OCI-LY7 (cell line): ENCODE measurements at regions not wholly inside any gene's neighbourhood (a gene's known extent, or its start where the extent isn't known, plus 50 kb on each side); places are given as distances from the start of the nearest gene placed in this dataset.

ENCODE experiments used
- BruUV-seq: library from RNA; stranded (reverse); fragments of 400-500 nt; replicated peaks from 2 replicates; lab custom pipeline; 2021; lab: Mats Ljungman, UMichigan
- CTCF ChIA-PET: fragments of 300-600 bp; sonication (Branson Sonifier 250); formaldehyde crosslinking; loops from one replicate; lab custom pipeline; 2022; ENCODE audit warnings: antibody characterized with exemption; ENCODE audit not compliant: unreplicated experiment; lab: Charles Lee
- POLR2A ChIA-PET: fragments of 300-600 bp; sonication (Branson Sonifier 250); formaldehyde crosslinking; loops from one replicate; lab custom pipeline; 2022; ENCODE audit warnings: antibody characterized with exemption; lab: Charles Lee
- DNase-seq: peaks from one replicate; pipeline ENCODE4 v3.0.0-alpha.2; 2015; ENCODE audit warnings: low spot score
- H2AFZ ChIP-seq: fragments of 200-600 bp; sonication (generic), shearing (Covaris generic); 2 replicates; pipeline ENCODE4 v1.6.1; 2014; ENCODE audit warnings: mild to moderate bottlenecking, antibody characterized with exemption, low read length, moderate library complexity
- H3K27ac ChIP-seq: fragments of 200-600 bp; sonication (generic); 2 replicates; pipeline ENCODE4 v1.5.1; 2014; ENCODE audit warnings: mixed run types, low read depth, mild to moderate bottlenecking, moderate library complexity, low read length, inconsistent platforms; ENCODE audit not compliant: poor library complexity, severe bottlenecking
- H3K36me3 ChIP-seq: fragments of 200-600 bp; sonication (generic); 2 replicates; pipeline ENCODE4 v1.6.1; 2014; ENCODE audit warnings: mild to moderate bottlenecking, antibody characterized with exemption, low read length, moderate library complexity, mixed read lengths; ENCODE audit not compliant: insufficient read depth
- H3K4me1 ChIP-seq: fragments of 200-600 bp; sonication (generic); 2 replicates; pipeline ENCODE4 v1.5.1; 2014; ENCODE audit warnings: mild to moderate bottlenecking, low read length; ENCODE audit not compliant: insufficient read depth, poor library complexity, severe bottlenecking
- H3K4me2 ChIP-seq: fragments of 200-600 bp; sonication (generic); 2 replicates; pipeline ENCODE4 v1.6.1; 2014; ENCODE audit warnings: mild to moderate bottlenecking, low read length
- H3K4me3 ChIP-seq: fragments of 200-600 bp; sonication (generic); 2 replicates; pipeline ENCODE4 v1.5.1; 2014; ENCODE audit warnings: mild to moderate bottlenecking, low read depth, low read length; ENCODE audit not compliant: poor library complexity, severe bottlenecking
- H3K79me2 ChIP-seq: fragments of 200-600 bp; sonication (generic); 2 replicates; pipeline ENCODE4 v1.6.1; 2016; ENCODE audit warnings: low read depth, mild to moderate bottlenecking, low read length, moderate library complexity, mixed read lengths; ENCODE audit not compliant: insufficient read depth
- H3K9me2 ChIP-seq: fragments of 200-600 bp; sonication (generic); 2 replicates; pipeline ENCODE4 v1.6.1; 2016; ENCODE audit warnings: mild to moderate bottlenecking, low read length, mixed read lengths; ENCODE audit not compliant: insufficient read depth
- H3K9me3 ChIP-seq: fragments of 200-600 bp; sonication (generic); 2 replicates; pipeline ENCODE4 v1.6.1; 2014; ENCODE audit warnings: mild to moderate bottlenecking, mixed run types, low read length, mixed read lengths
- H4K20me1 ChIP-seq: fragments of 200-600 bp; sonication (generic); 2 replicates; pipeline ENCODE4 v1.6.1; 2014; ENCODE audit warnings: mild to moderate bottlenecking, antibody characterized with exemption, low read length, moderate library complexity, mixed read lengths; ENCODE audit not compliant: insufficient read depth
- CTCF ChIP-seq: fragments of 200-600 bp; sonication (generic); conservative IDR thresholded peaks from 2 replicates; pipeline ENCODE4 v1.5.1; 2014; ENCODE audit warnings: mild to moderate bottlenecking, antibody characterized with exemption, low read length, moderate library complexity, mixed read lengths
- EZH2phosphoT487 ChIP-seq: fragments of 200-600 bp; sonication (generic); IDR thresholded peaks from 2 replicates; pipeline ENCODE4 v1.6.1; 2018; ENCODE audit warnings: low read depth, borderline replicate concordance, mild to moderate bottlenecking, mixed run types, antibody characterized with exemption, low read length, moderate library complexity, mixed read lengths
- intact Hi-C: fragments of 100-400 bp; cut with micrococcal nuclease; formaldehyde crosslinking; loops from one replicate; pipeline ENCODE4 v1.10.0; 2022; ENCODE audit not compliant: unreplicated experiment

GRCh38 chr6:23329086-23329485, 759.7 kb downstream of the HDGFL1 start:
- CTCF ChIA-PET, result no interaction called here

GRCh38 chr6:23330632-23331031, 761.3 kb downstream of the HDGFL1 start:
- BruUV-seq, result no TSS peak
- Histone ChIP-seq H3K4me3 (no peak overlapping the region), H3K4me1 (no peaks in the 10 kb centered on the region), H3K79me2 (no peaks in the 10 kb centered on the region), H3K36me3 (no peaks in the 10 kb centered on the region), H3K4me2 (no peak overlapping the region), H3K27ac (no peak overlapping the region), H4K20me1 (no peaks in the 10 kb centered on the region), H2AFZ (no peak overlapping the region), H3K9me3 (no peaks in the 10 kb centered on the region), H3K9me2 (no peaks in the 10 kb centered on the region)
- no peak for TF ChIP-seq CTCF
- TF ChIP-seq EZH2phosphoT487, result no peak
- intact Hi-C loops, result no loop called here
- ChIA-PET POLR2A (no interaction called here), CTCF (no interaction called here)
- no peak for DNase-seq

More at GRCh38 chr6:23329086-23329485, 759.7 kb downstream of the HDGFL1 start:
- H3K79me2 ChIP-seq, result no peaks in the 10 kb centered on the region
- no peak overlapping the region for H3K4me2 ChIP-seq
- POLR2A ChIA-PET, result no interaction called here
- H3K9me2 ChIP-seq, result no peaks in the 10 kb centered on the region
- H3K36me3 ChIP-seq, result no peaks in the 10 kb centered on the region
- TF ChIP-seq CTCF (no peak), EZH2phosphoT487 (no peak)
- H3K27ac ChIP-seq, result no peak overlapping the region
- no peak for DNase-seq
- no peak overlapping the region for H3K4me3 ChIP-seq
- no peak overlapping the region for H2AFZ ChIP-seq
- H3K9me3 ChIP-seq, result no peaks in the 10 kb centered on the region
- no peaks in the 10 kb centered on the region for H4K20me1 ChIP-seq
- no TSS peak for BruUV-seq
- no peaks in the 10 kb centered on the region for H3K4me1 ChIP-seq
- intact Hi-C loops, result no loop called here

GRCh38 chr6:23334360-23334759, 765.0 kb downstream of the HDGFL1 start:
- no peaks in the 10 kb centered on the region for H3K9me3 ChIP-seq
- no peaks in the 10 kb centered on the region for H3K9me2 ChIP-seq
- CTCF ChIA-PET, result no interaction called here
- no peak overlapping the region for H3K4me2 ChIP-seq
- H3K36me3 ChIP-seq, result no peaks in the 10 kb centered on the region
- no peak for DNase-seq
- TF ChIP-seq EZH2phosphoT487 (no peak), CTCF (no peak)
- no TSS peak for BruUV-seq
- H2AFZ ChIP-seq, result no peak overlapping the region
- no peaks in the 10 kb centered on the region for H3K4me1 ChIP-seq
- intact Hi-C loops, result no loop called here
- H4K20me1 ChIP-seq, result no peaks in the 10 kb centered on the region
- no peaks in the 10 kb centered on the region for H3K79me2 ChIP-seq
- POLR2A ChIA-PET, result no interaction called here
- H3K4me3 ChIP-seq, result no peak overlapping the region
- no peak overlapping the region for H3K27ac ChIP-seq
